T1000 (cell line): ENCODE measurements at regions not wholly inside any gene's neighbourhood (a gene's known extent, or its start where the extent isn't known, plus 50 kb on each side); places are given as distances from the start of the nearest gene placed in this dataset.

Source experiments
- DNase-seq: peaks from one replicate; lab custom pipeline; 2025; ENCODE audit warnings: mixed read lengths; lab: John Stamatoyannopoulos, UW

GRCh38 chr1:90134175-90134955 lies 139.5 kb downstream of the ZNF326 start:
- DNase-seq, result no peak

GRCh38 chr1:90133133-90133532 lies 138.2 kb downstream of the ZNF326 start:
- DNase-seq, result no peak

- no peak for DNase-seq
Measured at GRCh38 chr1:90132306-90132705, 137.4 kb downstream of the ZNF326 start.

DNA sequence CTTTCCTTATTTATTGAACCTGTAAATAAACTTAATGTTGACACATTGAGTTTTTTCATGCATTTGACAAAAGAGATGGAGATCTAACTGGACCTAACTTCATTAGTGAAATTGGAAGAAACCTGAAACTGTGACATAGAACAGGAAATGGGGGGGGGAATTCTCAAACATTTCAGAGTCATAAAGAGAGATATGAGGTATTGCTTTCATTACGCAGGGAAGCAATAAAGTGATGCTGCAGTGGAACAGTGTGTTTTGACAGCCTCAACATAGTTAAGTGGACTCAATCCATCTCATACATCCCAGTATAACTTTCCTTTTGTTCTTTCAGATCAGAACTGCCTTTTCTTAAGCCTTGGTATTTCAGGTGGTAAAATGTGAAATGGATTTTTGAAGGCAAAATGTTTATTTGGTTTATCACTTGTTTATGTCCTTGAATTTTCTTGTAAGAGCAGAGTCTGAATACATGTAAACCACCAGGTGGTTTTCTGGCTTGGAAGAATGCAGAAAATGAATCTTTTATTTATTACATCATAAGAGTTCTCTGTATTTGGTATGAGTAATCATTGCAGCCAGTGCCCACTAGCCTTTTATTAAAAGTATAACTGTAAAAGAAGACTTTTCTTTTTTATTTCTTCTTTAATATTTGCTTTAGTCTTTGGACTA lies 132.5 kb downstream of the ZNF326 start:
- DNase-seq, result no peak

GRCh38 chr1:90126834-90127233 lies 131.9 kb downstream of the ZNF326 start:
- DNase-seq, result no peak

GRCh38 chr1:90122654-90123340 lies 127.9 kb downstream of the ZNF326 start:
- no peak for DNase-seq

DNA sequence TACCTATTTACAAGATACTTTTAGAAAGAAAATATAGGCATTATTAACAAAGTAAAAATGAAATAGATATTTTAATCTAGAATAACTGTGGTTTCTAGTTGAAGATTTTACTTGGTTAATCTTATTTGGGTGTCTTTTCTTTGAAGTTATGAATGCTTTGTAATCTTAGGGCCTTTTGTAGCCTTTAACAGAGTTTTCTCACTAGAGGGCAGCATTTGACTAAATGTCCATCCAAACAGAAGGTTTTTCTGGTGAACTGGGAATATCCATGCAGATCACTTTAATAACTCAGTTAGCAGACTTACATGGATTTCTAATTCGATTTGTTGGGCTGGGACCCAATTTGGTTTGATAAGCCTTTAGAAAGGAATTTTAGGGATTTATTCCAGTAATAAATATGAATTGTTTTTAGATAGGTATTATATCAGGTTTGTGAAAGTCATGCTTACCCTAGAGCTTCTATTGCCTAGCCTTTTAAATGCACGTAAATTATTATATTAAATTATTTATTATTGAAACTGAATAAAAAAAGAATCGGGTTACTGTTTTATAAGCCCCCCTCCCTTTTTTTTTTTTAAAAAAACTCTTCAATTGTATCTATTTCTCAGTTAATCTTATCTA lies 119.7 kb downstream of the ZNF326 start:
- DNase-seq, result peak; percentile 1

DNA sequence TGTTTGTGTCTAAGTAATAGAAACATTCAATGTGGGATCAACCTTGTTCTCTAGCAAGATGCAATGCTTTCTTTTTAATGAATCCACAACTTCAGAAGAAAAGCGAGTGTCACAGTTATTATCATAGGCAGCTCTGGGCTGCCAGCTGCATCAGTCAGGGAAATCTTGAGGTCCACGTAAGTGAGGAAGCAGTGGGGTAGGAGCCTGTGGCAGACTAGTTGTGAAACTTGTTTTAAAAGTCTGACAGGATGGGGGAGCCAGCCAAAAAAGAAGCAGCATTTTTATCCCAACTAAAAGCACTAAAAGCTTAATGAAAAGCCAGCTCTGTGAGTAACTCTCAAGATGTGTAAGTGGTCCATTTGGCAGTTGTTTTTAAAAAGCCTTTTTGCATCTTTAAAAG lies 113.1 kb downstream of the ZNF326 start:
- no peak for DNase-seq

DNA sequence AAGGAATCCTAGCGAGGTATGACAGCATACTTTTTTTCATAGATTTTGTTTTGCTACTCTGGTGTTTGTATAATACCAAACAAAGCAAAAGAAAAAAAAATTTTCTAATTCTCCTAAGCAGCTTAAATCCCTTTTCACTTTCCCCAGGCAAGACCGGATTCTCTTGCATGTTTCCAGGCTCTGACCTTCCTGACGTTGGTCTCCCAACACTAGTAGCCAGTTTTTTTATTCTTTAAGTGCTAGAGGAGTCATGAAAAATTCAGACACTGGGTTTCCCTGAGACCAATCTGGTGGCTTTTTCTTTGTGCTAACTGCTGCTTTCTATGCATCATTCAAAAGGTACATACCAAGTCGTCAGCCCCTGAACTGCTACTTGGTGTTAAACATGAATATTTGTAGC lies 111.4 kb downstream of the ZNF326 start:
- DNase-seq, result no peak

DNA sequence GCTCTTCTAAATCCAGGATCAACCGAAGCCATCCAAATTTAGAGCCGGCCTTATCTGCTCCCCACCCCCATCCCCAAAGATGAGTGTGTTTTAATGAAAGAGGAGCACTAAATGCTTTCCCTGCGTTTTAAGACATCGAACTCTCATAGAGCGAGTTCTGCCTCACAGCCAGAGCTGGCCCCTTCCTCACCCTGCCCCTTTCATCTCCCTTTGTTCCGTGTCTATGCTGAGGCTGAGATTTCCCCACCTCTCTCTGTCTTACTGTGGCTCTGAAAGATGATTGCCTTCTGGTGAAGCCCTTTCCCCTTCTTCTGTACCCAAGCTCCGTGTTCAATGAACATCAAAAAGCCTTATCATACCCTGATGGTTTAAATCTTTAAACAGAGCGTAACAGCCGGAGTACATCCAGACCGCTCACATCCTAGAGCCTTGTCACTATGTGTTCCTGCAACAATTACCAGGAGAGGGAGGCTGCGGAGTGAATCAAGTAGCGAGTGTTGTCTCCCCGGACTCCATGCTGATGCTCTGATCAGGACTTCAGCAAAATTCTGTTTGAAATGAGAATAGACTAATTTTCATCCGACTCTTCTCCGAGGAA lies 110.1 kb downstream of the ZNF326 start:
- no peak for DNase-seq

GRCh38 chr1:90100566-90100965 lies 105.7 kb downstream of the ZNF326 start:
- no peak for DNase-seq

- DNase-seq, result no peak
Measured at GRCh38 chr1:90092441-90092840, 97.5 kb downstream of the ZNF326 start.
